A673 (cell line): ENCODE measurements at regions not wholly inside any gene's neighbourhood (a gene's known extent, or its start where the extent isn't known, plus 50 kb on each side); places are given as distances from the start of the nearest gene placed in this dataset.
"Not testable (repeated sequence)": the region's sequence is repeated elsewhere in the genome, so short reads cannot be mapped to it uniquely, and the experiment has no call there.

Source experiments
- BruUV-seq: library from RNA; stranded (reverse); fragments of 400-500 nt; replicated peaks from 2 replicates; lab custom pipeline; 2021; lab: Mats Ljungman, UMichigan
- CTCF ChIA-PET: fragments of 300-600 bp; sonication (Branson Sonifier 250); formaldehyde crosslinking; loops from one replicate; lab custom pipeline; 2022; ENCODE audit warnings: antibody characterized with exemption; lab: Charles Lee
- POLR2A ChIA-PET: fragments of 300-600 bp; sonication (Branson Sonifier 250); formaldehyde crosslinking; loops from one replicate; lab custom pipeline; 2022; ENCODE audit warnings: antibody characterized with exemption; ENCODE audit not compliant: low non-redundant PET; lab: Charles Lee
- DNase-seq: peaks from one replicate; pipeline ENCODE4 v3.0.0-alpha.2; 2015; ENCODE audit warnings: low spot score
- H3K27ac ChIP-seq: fragments of 200-600 bp; sonication (generic); 2 replicates; pipeline ENCODE4 v1.5.1; 2016; ENCODE audit warnings: mixed run types, low read depth, mild to moderate bottlenecking, mixed read lengths, antibody characterized with exemption, low read length; ENCODE audit not compliant: poor library complexity, severe bottlenecking
- H3K27me3 ChIP-seq: fragments of 200-600 bp; sonication (generic); replicated peaks from 2 replicates; pipeline ENCODE4 v1.6.1; 2017; ENCODE audit warnings: mixed run types, low read depth, mild to moderate bottlenecking, mixed read lengths, antibody characterized with exemption, low read length; ENCODE audit not compliant: insufficient read depth, poor library complexity
- H3K36me3 ChIP-seq: fragments of 200-600 bp; sonication (generic); 2 replicates; pipeline ENCODE4 v1.6.1; 2016; ENCODE audit warnings: mixed run types, mild to moderate bottlenecking, mixed read lengths, antibody characterized with exemption, low read length; ENCODE audit not compliant: insufficient read depth, poor library complexity, severe bottlenecking
- H3K4me1 ChIP-seq: fragments of 200-600 bp; sonication (generic); 2 replicates; pipeline ENCODE4 v1.6.1; 2017; ENCODE audit warnings: mixed run types, mild to moderate bottlenecking, mixed read lengths, antibody characterized with exemption, low read length; ENCODE audit not compliant: insufficient read depth, poor library complexity, severe bottlenecking
- H3K4me3 ChIP-seq: fragments of 200-600 bp; sonication (generic); 2 replicates; pipeline ENCODE4 v1.5.1; 2016; ENCODE audit warnings: low read depth, mixed run types, mild to moderate bottlenecking, mixed read lengths, low read length; ENCODE audit not compliant: poor library complexity, severe bottlenecking
- H3K9me3 ChIP-seq: fragments of 200-600 bp; sonication (generic); 2 replicates; pipeline ENCODE4 v1.6.1; 2016; ENCODE audit warnings: mixed run types, low read depth, mild to moderate bottlenecking, mixed read lengths, antibody characterized with exemption, low read length; ENCODE audit not compliant: poor library complexity, severe bottlenecking
- intact Hi-C: fragments of 100-400 bp; cut with micrococcal nuclease; formaldehyde crosslinking; loops from one replicate; pipeline ENCODE4 v1.10.0; 2022; ENCODE audit not compliant: unreplicated experiment

- H3K36me3 ChIP-seq, DNase-seq, H3K27me3 ChIP-seq, H3K27ac ChIP-seq, CTCF ChIA-PET, H3K9me3 ChIP-seq, intact Hi-C loops, H3K4me1 ChIP-seq, H3K4me3 ChIP-seq, BruUV-seq, POLR2A ChIA-PET: not testable (repeated sequence)
Measured at GRCh38 chr6:26859771-26860163, 200.2 kb upstream of the ZNF322 start.

- BruUV-seq, H3K27ac ChIP-seq, CTCF ChIA-PET, H3K27me3 ChIP-seq, POLR2A ChIA-PET, H3K4me1 ChIP-seq, H3K4me3 ChIP-seq, DNase-seq, H3K9me3 ChIP-seq, intact Hi-C loops, H3K36me3 ChIP-seq: not testable (repeated sequence)
Measured at GRCh38 chr6:26861913-26862312, 202.4 kb upstream of the ZNF322 start.

GRCh38 chr6:26863641-26864040, 204.1 kb upstream of the ZNF322 start:
- H3K4me3 ChIP-seq, CTCF ChIA-PET, H3K9me3 ChIP-seq, BruUV-seq, POLR2A ChIA-PET, intact Hi-C loops, DNase-seq, H3K36me3 ChIP-seq, H3K27me3 ChIP-seq, H3K4me1 ChIP-seq, H3K27ac ChIP-seq: not testable (repeated sequence)

- H3K9me3 ChIP-seq, intact Hi-C loops, H3K27ac ChIP-seq, DNase-seq, H3K4me3 ChIP-seq, CTCF ChIA-PET, BruUV-seq, POLR2A ChIA-PET, H3K36me3 ChIP-seq, H3K27me3 ChIP-seq, H3K4me1 ChIP-seq: not testable (repeated sequence)
Measured at GRCh38 chr6:26898785-26899184, 239.2 kb upstream of the ZNF322 start.

- H3K4me1 ChIP-seq, H3K9me3 ChIP-seq, BruUV-seq, H3K4me3 ChIP-seq, intact Hi-C loops, POLR2A ChIA-PET, H3K27ac ChIP-seq, H3K36me3 ChIP-seq, CTCF ChIA-PET, DNase-seq, H3K27me3 ChIP-seq: not testable (repeated sequence)
Measured at GRCh38 chr6:26924206-26924605, 264.7 kb upstream of the ZNF322 start.

GRCh38 chr6:26928190-26928589, 268.6 kb upstream of the ZNF322 start:
- H3K27ac ChIP-seq, CTCF ChIA-PET, DNase-seq, H3K9me3 ChIP-seq, H3K27me3 ChIP-seq, H3K4me1 ChIP-seq, BruUV-seq, POLR2A ChIA-PET, H3K4me3 ChIP-seq, intact Hi-C loops, H3K36me3 ChIP-seq: not testable (repeated sequence)

- H3K4me1 ChIP-seq, H3K9me3 ChIP-seq, H3K27me3 ChIP-seq, intact Hi-C loops, BruUV-seq, H3K27ac ChIP-seq, CTCF ChIA-PET, POLR2A ChIA-PET, DNase-seq, H3K36me3 ChIP-seq, H3K4me3 ChIP-seq: not testable (repeated sequence)
Measured at GRCh38 chr6:26937258-26937657, 277.7 kb upstream of the ZNF322 start.

- H3K4me3 ChIP-seq, H3K36me3 ChIP-seq, POLR2A ChIA-PET, BruUV-seq, DNase-seq, H3K27me3 ChIP-seq, intact Hi-C loops, H3K9me3 ChIP-seq, H3K4me1 ChIP-seq, H3K27ac ChIP-seq, CTCF ChIA-PET: not testable (repeated sequence)
Measured at GRCh38 chr6:26951211-26951610, 291.7 kb upstream of the ZNF322 start.
